Smooth muscle cell (in vitro differentiated cells): ENCODE measurements at regions not wholly inside any gene's neighbourhood (a gene's known extent, or its start where the extent isn't known, plus 50 kb on each side); places are given as distances from the start of the nearest gene placed in this dataset.

Experiments used
- DNase-seq: peaks from one replicate; lab custom pipeline; 2025; ENCODE audit not compliant: unreplicated experiment; lab: John Stamatoyannopoulos, UW
- H2AFZ ChIP-seq: fragments of 200-600 bp; sonication (generic); 2 replicates; pipeline ENCODE4 v1.6.0; 2016; ENCODE audit warnings: antibody characterized with exemption, low read depth, mild to moderate bottlenecking
- H3F3A ChIP-seq: fragments of 200-600 bp; sonication (generic); 2 replicates; pipeline ENCODE4 v1.6.0; 2017; ENCODE audit warnings: antibody characterized with exemption, low read depth
- H3K27ac ChIP-seq: fragments of 200-600 bp; sonication (generic); 2 replicates; pipeline ENCODE4 v1.5.1; 2016; ENCODE audit warnings: low read depth, mild to moderate bottlenecking
- H3K27me3 ChIP-seq: fragments of 200-600 bp; sonication (generic); 2 replicates; pipeline ENCODE4 v1.6.1; 2016; ENCODE audit warnings: low read depth, mild to moderate bottlenecking
- H3K36me3 ChIP-seq: fragments of 200-600 bp; sonication (generic); 2 replicates; pipeline ENCODE4 v1.5.1; 2016; ENCODE audit warnings: low read depth
- H3K4me1 ChIP-seq: fragments of 200-600 bp; sonication (generic); 2 replicates; pipeline ENCODE4 v1.5.1; 2016; ENCODE audit warnings: low read depth
- H3K4me2 ChIP-seq: fragments of 200-600 bp; sonication (generic); 2 replicates; pipeline ENCODE4 v1.6.0; 2016; ENCODE audit warnings: mild to moderate bottlenecking
- H3K4me3 ChIP-seq: fragments of 200-600 bp; sonication (generic); 2 replicates; pipeline ENCODE4 v1.5.1; 2016; ENCODE audit warnings: mild to moderate bottlenecking
- H3K79me2 ChIP-seq: fragments of 200-600 bp; sonication (generic); 2 replicates; pipeline ENCODE4 v1.6.0; 2016; ENCODE audit warnings: low read depth, mild to moderate bottlenecking
- H3K9ac ChIP-seq: fragments of 200-600 bp; sonication (generic); 2 replicates; pipeline ENCODE4 v1.6.0; 2016; ENCODE audit warnings: low read depth
- H3K9me3 ChIP-seq: fragments of 200-600 bp; sonication (generic); replicated peaks from 2 replicates; pipeline ENCODE4 v1.5.1; 2016; ENCODE audit warnings: low read depth
- H4K20me1 ChIP-seq: fragments of 200-600 bp; sonication (generic); 2 replicates; pipeline ENCODE4 v1.6.0; 2016; ENCODE audit warnings: low read depth
- WGBS: methylation state at CpG from one replicate; pipeline ENCODE4 v1.1.7; 2016; ENCODE audit warnings: low lambda C conversion rate; 5-methylcytosine and 5-hydroxymethylcytosine counted together
- TF ChIP-seq, protein P1 (sequence below): fragments of 200-600 bp; sonication (generic); IDR thresholded peaks from 2 replicates; pipeline ENCODE4 v1.5.1; 2017; ENCODE audit warnings: borderline replicate concordance, mild to moderate bottlenecking, antibody characterized with exemption; ENCODE audit not compliant: insufficient read depth, poor library complexity, severe bottlenecking

DNA sequence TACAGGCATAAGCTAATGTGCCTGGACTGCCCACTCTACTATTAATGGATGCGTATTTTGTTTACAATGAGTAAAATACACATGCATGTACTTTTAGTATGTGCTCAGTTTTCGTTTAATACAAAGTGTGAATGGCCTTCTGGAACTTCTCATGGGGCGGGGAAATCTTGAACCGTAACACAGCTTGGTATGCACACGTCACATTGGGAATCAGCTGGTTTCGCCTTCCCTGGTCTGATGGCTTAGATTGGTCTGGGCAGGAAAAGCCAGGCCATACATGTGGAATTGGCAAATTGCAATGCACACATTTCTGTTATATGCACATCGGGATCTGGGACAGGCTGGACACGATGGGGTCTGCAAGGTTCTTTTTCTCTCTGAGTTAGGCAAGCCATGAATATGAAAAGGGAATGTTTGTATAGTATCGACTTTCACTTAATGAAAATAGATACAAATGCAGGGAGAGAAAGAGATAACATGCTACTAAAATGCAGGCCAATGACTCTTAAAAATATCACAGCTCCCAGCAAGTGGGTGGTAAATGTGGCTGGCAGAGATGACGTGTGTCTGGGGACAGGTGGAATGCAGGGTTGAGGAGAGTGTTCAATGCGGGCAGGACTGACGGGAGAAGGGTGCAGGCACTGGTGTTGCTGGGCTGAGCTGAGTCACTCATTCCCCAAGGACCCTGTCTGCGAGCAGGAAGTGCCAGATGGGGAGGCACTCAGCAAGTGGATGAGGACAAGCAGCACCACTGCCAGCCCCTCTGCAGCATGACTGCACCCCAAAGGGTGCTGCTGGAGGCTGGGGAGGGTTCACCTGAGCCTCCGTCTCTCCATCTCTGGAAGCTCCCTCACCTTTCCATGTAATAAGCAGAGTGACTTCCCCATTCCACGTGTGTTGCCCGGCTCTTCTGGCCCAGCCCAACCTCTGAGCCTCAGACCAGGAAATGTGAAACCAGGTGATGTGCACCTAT lies 204.0 kb upstream of the GPR12 start:
- no peaks in the 10 kb centered on the region for H3K36me3 ChIP-seq
- H3K4me3 ChIP-seq, result no peak overlapping the region
- no peak for DNase-seq
- TF ChIP-seq, protein P1, sequence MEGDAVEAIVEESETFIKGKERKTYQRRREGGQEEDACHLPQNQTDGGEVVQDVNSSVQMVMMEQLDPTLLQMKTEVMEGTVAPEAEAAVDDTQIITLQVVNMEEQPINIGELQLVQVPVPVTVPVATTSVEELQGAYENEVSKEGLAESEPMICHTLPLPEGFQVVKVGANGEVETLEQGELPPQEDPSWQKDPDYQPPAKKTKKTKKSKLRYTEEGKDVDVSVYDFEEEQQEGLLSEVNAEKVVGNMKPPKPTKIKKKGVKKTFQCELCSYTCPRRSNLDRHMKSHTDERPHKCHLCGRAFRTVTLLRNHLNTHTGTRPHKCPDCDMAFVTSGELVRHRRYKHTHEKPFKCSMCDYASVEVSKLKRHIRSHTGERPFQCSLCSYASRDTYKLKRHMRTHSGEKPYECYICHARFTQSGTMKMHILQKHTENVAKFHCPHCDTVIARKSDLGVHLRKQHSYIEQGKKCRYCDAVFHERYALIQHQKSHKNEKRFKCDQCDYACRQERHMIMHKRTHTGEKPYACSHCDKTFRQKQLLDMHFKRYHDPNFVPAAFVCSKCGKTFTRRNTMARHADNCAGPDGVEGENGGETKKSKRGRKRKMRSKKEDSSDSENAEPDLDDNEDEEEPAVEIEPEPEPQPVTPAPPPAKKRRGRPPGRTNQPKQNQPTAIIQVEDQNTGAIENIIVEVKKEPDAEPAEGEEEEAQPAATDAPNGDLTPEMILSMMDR, result no peak
- H3K9ac ChIP-seq, result no peak overlapping the region
- no peak overlapping the region for H2AFZ ChIP-seq
- peaks cover 18% of the 10 kb centered on the region for H3K27me3 ChIP-seq
- no peaks in the 10 kb centered on the region for H3K4me1 ChIP-seq
- no peak overlapping the region for H3K27ac ChIP-seq
- H3F3A ChIP-seq, result peaks cover 5% of the 10 kb centered on the region
- peak overlapping the region; percentile 15 for H3K4me2 ChIP-seq
- no peaks in the 10 kb centered on the region for H3K79me2 ChIP-seq
- H3K9me3 ChIP-seq, result no peaks in the 10 kb centered on the region
- no peaks in the 10 kb centered on the region for H4K20me1 ChIP-seq
- WGBS, result 38% methylated on average over 15 of the region's 16 CpGs

DNA sequence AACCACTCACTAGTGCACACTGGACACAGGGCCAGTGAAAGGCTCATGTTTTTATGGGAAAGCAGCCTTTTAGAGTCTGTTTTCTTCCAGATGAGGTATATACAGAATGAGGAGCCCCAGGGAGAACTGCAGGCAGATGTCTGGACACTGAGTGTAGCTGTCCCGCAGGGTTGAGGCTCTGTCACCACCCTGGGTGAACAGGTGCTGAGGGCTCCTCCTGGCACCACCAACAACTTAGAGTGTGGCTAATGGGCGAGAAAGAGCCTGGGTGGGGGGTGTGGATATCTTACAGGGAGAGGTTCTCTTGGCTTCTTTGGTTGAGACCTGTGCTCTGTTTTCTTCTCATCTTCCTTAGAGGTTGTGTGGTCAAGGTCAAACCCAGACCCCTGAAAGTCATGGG lies 202.1 kb upstream of the GPR12 start:
- TF ChIP-seq, protein P1, result no peak
- no peaks in the 10 kb centered on the region for H3K9me3 ChIP-seq
- H3K27me3 ChIP-seq, result peaks cover 26% of the 10 kb centered on the region
- H4K20me1 ChIP-seq, result no peaks in the 10 kb centered on the region
- WGBS, result 85% methylated on average over 2 of the region's 2 CpGs
- H3K27ac ChIP-seq, result no peak overlapping the region
- H3K36me3 ChIP-seq, result no peaks in the 10 kb centered on the region
- H3K4me3 ChIP-seq, result no peak overlapping the region
- H3K9ac ChIP-seq, result no peak overlapping the region
- DNase-seq, result no peak
- no peak overlapping the region for H2AFZ ChIP-seq
- no peaks in the 10 kb centered on the region for H3K4me1 ChIP-seq
- no peak overlapping the region for H3K4me2 ChIP-seq
- H3K79me2 ChIP-seq, result no peaks in the 10 kb centered on the region
- no peaks in the 10 kb centered on the region for H3F3A ChIP-seq

DNA sequence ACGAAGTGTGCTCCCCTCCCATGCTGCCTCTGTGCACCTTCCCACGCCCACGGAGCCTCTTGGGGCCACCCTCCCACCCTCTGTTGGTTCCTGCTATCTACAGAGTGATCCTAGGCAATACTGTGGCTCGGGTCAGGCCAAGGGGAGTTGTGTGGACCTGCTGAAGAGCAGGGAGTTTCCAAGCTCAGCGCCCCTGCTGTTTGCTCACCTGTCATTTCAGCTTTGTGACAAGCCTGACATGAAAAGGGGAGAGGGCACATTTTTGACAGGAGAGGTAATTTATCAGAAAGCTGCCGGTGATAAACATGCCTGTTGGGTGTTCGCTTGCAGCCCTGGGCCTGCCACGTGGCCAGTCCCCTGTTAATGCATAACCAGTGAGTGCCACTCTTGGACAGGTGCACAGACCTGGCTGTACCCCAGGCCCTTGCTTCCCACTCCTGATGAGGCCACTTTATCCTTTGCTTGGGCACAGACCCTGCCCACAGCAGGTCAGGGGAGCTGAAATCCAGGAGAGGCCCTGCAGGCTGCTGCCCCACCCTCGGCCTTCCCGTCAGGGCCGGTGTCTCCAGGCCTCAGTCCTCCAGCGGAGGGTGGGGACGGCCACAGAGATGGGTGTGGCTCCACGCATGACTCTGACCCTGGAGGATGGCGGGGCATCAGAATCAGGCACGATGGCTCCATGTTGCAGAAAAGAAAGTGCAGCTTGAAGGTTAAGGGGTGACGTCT lies 201.5 kb upstream of the GPR12 start:
- Histone ChIP-seq H2AFZ (no peak overlapping the region), H3K9me3 (no peaks in the 10 kb centered on the region), H3K27ac (no peak overlapping the region), H3K27me3 (peaks cover 32% of the 10 kb centered on the region), H3K4me1 (no peaks in the 10 kb centered on the region), H3K4me2 (no peak overlapping the region), H3K36me3 (no peaks in the 10 kb centered on the region), H3K79me2 (no peaks in the 10 kb centered on the region), H3K9ac (no peak overlapping the region), H3K4me3 (no peak overlapping the region), H4K20me1 (no peaks in the 10 kb centered on the region), H3F3A (no peaks in the 10 kb centered on the region)
- 93% methylated on average over 17 of the region's 17 CpGs for WGBS
- TF ChIP-seq, protein P1, result no peak
- DNase-seq, result no peak
